Loucy (cell line): ENCODE measurements at regions not wholly inside any gene's neighbourhood (a gene's known extent, or its start where the extent isn't known, plus 50 kb on each side); places are given as distances from the start of the nearest gene placed in this dataset.

Source experiments
- H2AFZ ChIP-seq: fragments of 200-600 bp; sonication (generic); 2 replicates; pipeline ENCODE4 v1.6.0; 2016; ENCODE audit warnings: antibody characterized with exemption, mild to moderate bottlenecking, low read length, moderate library complexity
- H3F3A ChIP-seq: fragments of 200-600 bp; 2 replicates; pipeline ENCODE4 v1.6.0; 2016; ENCODE audit warnings: antibody characterized with exemption, low read depth, mild to moderate bottlenecking
- H3K27me3 ChIP-seq: fragments of 200-600 bp; sonication (generic); 2 replicates; pipeline ENCODE4 v1.6.1; 2014; ENCODE audit warnings: low read length, mild to moderate bottlenecking; ENCODE audit not compliant: insufficient read depth, poor library complexity, severe bottlenecking
- H3K36me3 ChIP-seq: fragments of 200-600 bp; sonication (generic); 2 replicates; pipeline ENCODE4 v1.6.1; 2016; ENCODE audit warnings: low read length; ENCODE audit not compliant: insufficient read depth
- H3K4me1 ChIP-seq: fragments of 200-600 bp; sonication (generic); 2 replicates; pipeline ENCODE4 v1.5.1; 2014; ENCODE audit warnings: low read length, mild to moderate bottlenecking; ENCODE audit not compliant: insufficient read depth, poor library complexity, severe bottlenecking
- H3K4me2 ChIP-seq: fragments of 200-600 bp; sonication (generic); 2 replicates; pipeline ENCODE4 v1.6.0; 2014; ENCODE audit warnings: antibody characterized with exemption, low read length, low read depth, mild to moderate bottlenecking; ENCODE audit not compliant: poor library complexity, severe bottlenecking
- H3K4me3 ChIP-seq: fragments of 200-600 bp; sonication (generic); 2 replicates; pipeline ENCODE4 v1.5.1; 2014; ENCODE audit warnings: low read length, mild to moderate bottlenecking, mixed read lengths; ENCODE audit not compliant: poor library complexity, severe bottlenecking
- H3K79me2 ChIP-seq: fragments of 200-600 bp; sonication (generic); 2 replicates; pipeline ENCODE4 v1.6.1; 2014; ENCODE audit warnings: low read length; ENCODE audit not compliant: insufficient read depth
- H3K9ac ChIP-seq: fragments of 200-600 bp; sonication (generic); 2 replicates; pipeline ENCODE4 v1.6.0; 2014; ENCODE audit warnings: mild to moderate bottlenecking, low read depth, low read length, moderate library complexity; ENCODE audit not compliant: poor library complexity, severe bottlenecking
- H3K9me2 ChIP-seq: fragments of 200-600 bp; sonication (generic); replicated peaks from 2 replicates; pipeline ENCODE4 v1.6.1; 2016; ENCODE audit warnings: low read depth, low read length, mixed read lengths
- H3K9me3 ChIP-seq: fragments of 200-600 bp; sonication (generic); 2 replicates; pipeline ENCODE4 v1.6.1; 2014; ENCODE audit warnings: mild to moderate bottlenecking, antibody characterized with exemption, low read length, low read depth; ENCODE audit not compliant: insufficient read depth
- H4K20me1 ChIP-seq: fragments of 200-600 bp; sonication (generic); 2 replicates; pipeline ENCODE4 v1.6.0; 2014; ENCODE audit warnings: antibody characterized with exemption, low read length, mild to moderate bottlenecking; ENCODE audit not compliant: insufficient read depth, poor library complexity, severe bottlenecking
- CTCF ChIP-seq: fragments of 200-600 bp; sonication (generic); conservative IDR thresholded peaks from 2 replicates; pipeline ENCODE4 v1.5.1; 2014; ENCODE audit warnings: mild to moderate bottlenecking, antibody characterized with exemption, low read length
- EZH2phosphoT487 ChIP-seq: fragments of 200-600 bp; IDR thresholded peaks from 2 replicates; pipeline ENCODE4 v1.6.1; 2018; ENCODE audit warnings: antibody characterized with exemption, mild to moderate bottlenecking, moderate library complexity, borderline replicate concordance

- H3K9me2 ChIP-seq: no peaks in the 10 kb centered on the region
- no peak overlapping the region for H2AFZ ChIP-seq
- no peak overlapping the region for H3K9ac ChIP-seq
- H4K20me1 ChIP-seq: no peaks in the 10 kb centered on the region
- H3K27me3 ChIP-seq: no peaks in the 10 kb centered on the region
- peaks cover 16% of the 10 kb centered on the region for H3K4me1 ChIP-seq
- H3K79me2 ChIP-seq: peaks cover 15% of the 10 kb centered on the region; the same call in 1 of the 2 replicates
- H3K36me3 ChIP-seq: no peaks in the 10 kb centered on the region
- H3F3A ChIP-seq: no peaks in the 10 kb centered on the region
- H3K9me3 ChIP-seq: no peaks in the 10 kb centered on the region
- TF ChIP-seq CTCF: no peak
- no peak for TF ChIP-seq EZH2phosphoT487
- no peak overlapping the region for H3K4me2 ChIP-seq
- H3K4me3 ChIP-seq: no peak overlapping the region
Measured at GRCh38 chr1:232521660-232522059, 108.3 kb downstream of the SIPA1L2 start.

GRCh38 chr1:232519186-232519585 lies 110.7 kb downstream of the SIPA1L2 start:
- Histone ChIP-seq H3K4me3 (no peak overlapping the region), H3K36me3 (peaks cover 8% of the 10 kb centered on the region; the same call in 1 of the 2 replicates), H2AFZ (no peak overlapping the region), H3K27me3 (no peaks in the 10 kb centered on the region), H3K79me2 (peaks cover 11% of the 10 kb centered on the region; the same call in 1 of the 2 replicates), H4K20me1 (no peaks in the 10 kb centered on the region), H3K4me2 (no peak overlapping the region), H3K9me3 (no peaks in the 10 kb centered on the region), H3K4me1 (peaks cover 7% of the 10 kb centered on the region), H3F3A (no peaks in the 10 kb centered on the region), H3K9ac (no peak overlapping the region), H3K9me2 (no peaks in the 10 kb centered on the region)
- TF ChIP-seq CTCF: no peak
- no peak for TF ChIP-seq EZH2phosphoT487

- H4K20me1 ChIP-seq: no peaks in the 10 kb centered on the region
- H3F3A ChIP-seq: no peaks in the 10 kb centered on the region
- no peak overlapping the region for H3K9ac ChIP-seq
- H3K27me3 ChIP-seq: no peaks in the 10 kb centered on the region
- H3K9me3 ChIP-seq: no peaks in the 10 kb centered on the region
- peaks cover 16% of the 10 kb centered on the region; the same call in 1 of the 2 replicates for H3K36me3 ChIP-seq
- H3K4me2 ChIP-seq: no peak overlapping the region
- no peak overlapping the region for H2AFZ ChIP-seq
- no peak overlapping the region for H3K4me3 ChIP-seq
- no peaks in the 10 kb centered on the region for H3K4me1 ChIP-seq
- TF ChIP-seq CTCF (no peak), EZH2phosphoT487 (no peak)
- H3K9me2 ChIP-seq: no peaks in the 10 kb centered on the region
- 0 out of 2 replicates have a peak, but pooled peaks cover 8% of the 10 kb centered on the region for H3K79me2 ChIP-seq
Measured at GRCh38 chr1:232518349-232518748, 111.6 kb downstream of the SIPA1L2 start.
